Hippocampal formation (tissue), 2 donors: ENCODE measurements at regions not wholly inside any gene's neighbourhood (a gene's known extent, or its start where the extent isn't known, plus 50 kb on each side); places are given as distances from the start of the nearest gene placed in this dataset.

Experiments
- DNase-seq, 2 donors: peaks; one replicate each; lab custom pipeline; 2025; lab: John Stamatoyannopoulos, UW

- DNase-seq = no peak
Observed at GRCh38 chr2:199025146-199025545, 432.6 kb downstream of the SATB2 start.

- DNase-seq = no peak
Observed at GRCh38 chr2:199024224-199024623, 433.5 kb downstream of the SATB2 start.

GRCh38 chr2:199019898-199020507 is 437.7 kb downstream of the SATB2 start:
- DNase-seq = peak in 1 of 2 donors; percentile 0

- DNase-seq = no peak
Observed at GRCh38 chr2:199018826-199019225, 438.9 kb downstream of the SATB2 start.

GRCh38 chr2:199015072-199015471 is 442.7 kb downstream of the SATB2 start:
- no peak for DNase-seq

GRCh38 chr2:199014226-199014625 is 443.5 kb downstream of the SATB2 start:
- DNase-seq = no peak

GRCh38 chr2:199011908-199012307 is 445.8 kb downstream of the SATB2 start:
- DNase-seq = no peak

GRCh38 chr2:198994678-198995077 is 463.1 kb downstream of the SATB2 start:
- no peak for DNase-seq

GRCh38 chr2:198991431-198991830 is 466.3 kb downstream of the SATB2 start:
- no peak for DNase-seq

GRCh38 chr2:198975779-198976178 is 482.0 kb downstream of the SATB2 start:
- DNase-seq = no peak

GRCh38 chr2:198973785-198974184 is 484.0 kb downstream of the SATB2 start:
- DNase-seq = no peak

- no peak for DNase-seq
Observed at GRCh38 chr2:198973181-198973580, 484.6 kb downstream of the SATB2 start.

- DNase-seq = no peak
Observed at GRCh38 chr2:198968545-198968944, 489.2 kb downstream of the SATB2 start.

GRCh38 chr2:198966269-198966668 is 491.5 kb downstream of the SATB2 start:
- DNase-seq = no peak

- DNase-seq = no peak
Observed at GRCh38 chr2:198961547-198961946, 496.2 kb downstream of the SATB2 start.

- no peak for DNase-seq
Observed at GRCh38 chr2:198957181-198957580, 500.6 kb downstream of the SATB2 start.

GRCh38 chr2:198953328-198953727 is 504.4 kb downstream of the SATB2 start:
- DNase-seq = no peak

GRCh38 chr2:198950803-198951202 is 506.9 kb downstream of the SATB2 start:
- no peak for DNase-seq

GRCh38 chr2:198945496-198945895 is 512.2 kb downstream of the SATB2 start:
- DNase-seq = no peak

- DNase-seq = no peak
Observed at GRCh38 chr2:198930170-198930569, 527.6 kb downstream of the SATB2 start.

- no peak for DNase-seq
Observed at GRCh38 chr2:198928026-198928425, 529.7 kb downstream of the SATB2 start.

GRCh38 chr2:198917926-198918720 is 539.6 kb downstream of the SATB2 start:
- no peak for DNase-seq

- no peak for DNase-seq
Observed at GRCh38 chr2:198917275-198917674, 540.5 kb downstream of the SATB2 start.
